ENCODE measurements at regions not wholly inside any gene's neighbourhood (a gene's known extent, or its start where the extent isn't known, plus 50 kb on each side); places are given as distances from the start of the nearest gene placed in this dataset.
"Not testable (repeated sequence)": the region's sequence is repeated elsewhere in the genome, so short reads cannot be mapped to it uniquely, and the experiment has no call there.

GRCh38 chr12:11535127-11535526 lies 114.3 kb upstream of the ETV6 start:
- no peak for DNase-seq (ENCODE audit: low read depth in 3 of 3, low spot score in 2 of 3)

- DNase-seq (ENCODE audit: low read depth in 3 of 3, low spot score in 2 of 3): no peak
Measured at GRCh38 chr12:11539156-11539555, 110.3 kb upstream of the ETV6 start.

GRCh38 chr12:11540156-11540555 lies 109.3 kb upstream of the ETV6 start:
- no peak for DNase-seq (ENCODE audit: low read depth in 3 of 3, low spot score in 2 of 3)

GRCh38 chr12:11540615-11541310 lies 108.7 kb upstream of the ETV6 start:
- DNase-seq (ENCODE audit: low read depth in 3 of 3, low spot score in 2 of 3): no peak

- no peak for DNase-seq (ENCODE audit: low read depth in 3 of 3, low spot score in 2 of 3)
Measured at GRCh38 chr12:11542599-11542998, 106.9 kb upstream of the ETV6 start.

GRCh38 chr12:11543457-11544158 lies 105.9 kb upstream of the ETV6 start:
- no peak for DNase-seq (ENCODE audit: low read depth in 3 of 3, low spot score in 2 of 3)

- DNase-seq (ENCODE audit: low read depth in 3 of 3, low spot score in 2 of 3): no peak
Measured at GRCh38 chr12:11545484-11546330, 103.8 kb upstream of the ETV6 start.

- DNase-seq (ENCODE audit: low read depth in 3 of 3, low spot score in 2 of 3): not testable (repeated sequence)
Measured at GRCh38 chr12:11546582-11547270, 102.7 kb upstream of the ETV6 start.

- DNase-seq (ENCODE audit: low read depth in 3 of 3, low spot score in 2 of 3): not testable (repeated sequence)
Measured at GRCh38 chr12:11547271-11547646, 102.2 kb upstream of the ETV6 start.

GRCh38 chr12:11549119-11549518 lies 100.4 kb upstream of the ETV6 start:
- no peak for DNase-seq (ENCODE audit: low read depth in 3 of 3, low spot score in 2 of 3)

- DNase-seq (ENCODE audit: low read depth in 3 of 3, low spot score in 2 of 3): peak; percentile 10 to 23 (median 19)
Measured at GRCh38 chr12:11553871-11554533, 95.5 kb upstream of the ETV6 start.

- DNase-seq (ENCODE audit: low read depth in 3 of 3, low spot score in 2 of 3): no peak
Measured at GRCh38 chr12:11555195-11555594, 94.3 kb upstream of the ETV6 start.

- no peak for DNase-seq (ENCODE audit: low read depth in 3 of 3, low spot score in 2 of 3)
Measured at GRCh38 chr12:11555743-11556625, 93.5 kb upstream of the ETV6 start.

- no peak for DNase-seq (ENCODE audit: low read depth in 3 of 3, low spot score in 2 of 3)
Measured at GRCh38 chr12:11556682-11557081, 92.8 kb upstream of the ETV6 start.

GRCh38 chr12:11559626-11560340 lies 89.7 kb upstream of the ETV6 start:
- DNase-seq (ENCODE audit: low read depth in 3 of 3, low spot score in 2 of 3): no peak

GRCh38 chr12:11561411-11561810 lies 88.1 kb upstream of the ETV6 start:
- DNase-seq (ENCODE audit: low read depth in 3 of 3, low spot score in 2 of 3): no peak

GRCh38 chr12:11563785-11564739 lies 85.4 kb upstream of the ETV6 start:
- DNase-seq (ENCODE audit: low read depth in 3 of 3, low spot score in 2 of 3): no peak

All from right renal cortex interstitium (tissue), 3 donors.